ENCODE measurements at regions not wholly inside any gene's neighbourhood (a gene's known extent, or its start where the extent isn't known, plus 50 kb on each side); places are given as distances from the start of the nearest gene placed in this dataset.
A peak's percentile ranks its signal among the peaks of the same experiment; 100 is the strongest.
"Not testable (repeated sequence)": the region's sequence is repeated elsewhere in the genome, so short reads cannot be mapped to it uniquely, and the experiment has no call there.

DNA sequence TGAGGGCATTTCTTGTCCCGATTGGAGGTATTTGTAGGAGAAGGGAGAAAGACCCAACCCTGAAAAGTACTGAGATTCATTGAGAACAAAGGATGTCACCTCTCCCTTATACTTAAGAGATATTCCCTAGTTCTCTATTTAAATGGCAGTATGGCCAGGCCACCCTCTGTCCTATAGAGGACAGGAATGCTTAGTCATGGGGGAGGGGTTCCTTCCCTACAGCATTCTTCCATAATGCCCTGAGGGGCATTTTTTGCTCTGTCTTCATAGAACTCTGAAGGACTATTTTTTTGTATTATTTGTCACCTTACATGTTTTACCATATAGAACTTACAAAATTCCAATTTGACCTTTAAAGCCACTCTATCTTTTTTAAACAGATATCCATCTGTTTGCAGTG is 176.3 kb downstream of the TMEM161B start:
- DNase-seq = peak; percentile 21

DNA sequence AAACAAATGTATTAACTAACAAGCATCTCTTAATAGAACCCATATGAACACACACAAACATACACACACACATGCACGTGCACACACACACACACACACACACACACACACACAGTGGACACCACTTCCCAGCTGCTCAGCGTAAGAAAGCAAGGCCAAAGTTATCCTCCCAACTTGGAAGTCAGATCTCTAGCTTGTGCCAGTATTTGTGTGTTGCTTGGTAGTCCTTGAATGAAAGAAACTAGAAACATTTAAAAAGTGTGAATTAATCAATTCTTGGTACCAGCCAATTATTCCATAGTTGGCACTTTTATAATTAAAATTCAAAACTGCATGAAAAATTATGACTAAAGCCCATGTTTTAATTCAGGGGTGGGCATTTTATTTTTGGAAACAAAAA is 178.1 kb downstream of the TMEM161B start:
- no peak for DNase-seq

DNA sequence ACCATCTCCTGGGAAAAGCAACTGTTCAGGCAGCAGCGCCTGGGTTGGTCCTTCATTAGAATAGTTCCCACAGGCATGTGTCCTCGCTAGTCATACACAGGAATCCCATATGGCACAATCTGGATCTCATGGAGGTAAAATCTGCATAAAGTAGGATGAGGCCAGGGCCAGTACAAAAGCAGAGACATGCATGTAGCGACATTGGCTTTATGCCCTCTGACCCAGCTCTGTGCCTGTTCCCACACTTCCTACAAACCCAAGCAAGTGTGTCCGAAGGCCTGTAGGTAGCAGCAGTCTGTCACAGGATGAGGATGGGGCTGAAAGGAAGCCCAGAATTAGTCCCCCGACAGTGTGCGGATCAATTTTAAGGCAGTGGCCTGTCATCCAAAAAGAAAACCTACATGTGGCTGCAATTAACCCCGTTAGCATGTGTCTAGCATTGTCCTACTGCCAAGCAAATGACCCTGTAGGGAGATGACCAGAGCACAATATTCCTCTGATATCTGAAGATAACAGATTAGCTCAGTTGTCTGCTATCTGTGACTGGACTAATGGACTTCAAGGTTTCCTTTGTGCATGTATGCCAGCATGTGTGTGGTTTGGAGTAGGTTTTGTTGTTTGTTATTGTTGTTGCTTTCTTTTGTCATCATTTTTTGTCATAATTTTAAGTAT is 178.8 kb downstream of the TMEM161B start:
- peak; percentile 57 for DNase-seq

DNA sequence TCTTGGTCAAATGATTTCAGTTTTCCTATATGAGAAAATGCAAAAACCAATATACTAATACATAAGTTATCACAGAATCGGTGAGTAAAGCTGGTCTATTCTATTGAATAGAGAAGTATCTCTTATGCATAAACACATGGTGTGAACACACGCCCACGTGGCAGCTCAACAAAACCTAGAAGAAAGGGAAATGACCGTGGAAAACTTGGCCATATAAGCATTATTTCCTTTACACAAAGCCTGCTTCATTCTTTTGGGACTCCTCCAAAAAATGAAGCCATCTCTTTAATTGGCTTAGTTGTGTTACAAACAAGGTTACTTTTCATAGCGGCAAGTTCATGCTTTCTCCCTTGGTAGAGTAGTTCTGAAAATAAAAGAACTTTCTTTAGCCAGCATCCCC is 183.2 kb downstream of the TMEM161B start:
- no peak for DNase-seq

DNA sequence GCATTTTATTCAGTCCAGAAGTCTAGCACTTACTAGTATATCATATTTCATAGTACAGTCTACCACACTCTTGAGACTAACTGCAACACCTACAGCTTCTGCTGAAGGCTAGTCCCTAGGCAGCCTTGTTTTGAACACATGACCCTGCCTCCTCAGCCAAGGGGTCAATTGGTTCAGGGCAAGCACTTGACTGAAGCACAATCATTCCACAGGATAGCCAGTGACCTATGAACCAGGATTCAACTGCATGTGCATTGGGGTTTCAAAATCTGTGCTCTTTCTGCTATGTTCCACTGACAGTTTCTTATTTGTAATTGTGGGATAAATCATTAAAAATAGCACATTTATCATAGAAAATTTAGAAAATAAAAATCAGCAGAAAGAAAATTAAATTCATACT is 186.8 kb downstream of the TMEM161B start:
- DNase-seq = no peak

DNA sequence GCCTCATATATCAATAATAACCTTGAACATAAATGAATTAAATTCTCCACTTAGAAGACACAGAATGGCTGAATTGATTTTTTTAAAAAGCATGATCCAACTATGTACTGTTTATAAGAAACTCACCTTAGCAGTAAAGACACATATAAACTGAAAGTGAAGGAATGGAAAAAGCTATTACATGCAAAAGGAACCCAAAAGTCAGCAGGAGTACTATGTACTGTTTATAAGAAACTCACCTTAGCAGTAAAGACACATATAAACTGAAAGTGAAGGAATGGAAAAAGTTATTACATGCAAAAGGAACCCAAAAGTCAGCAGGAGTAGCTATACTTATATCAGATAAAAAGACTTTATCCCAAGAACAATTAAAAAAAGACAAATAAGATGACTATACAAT is 204.8 kb downstream of the TMEM161B start:
- DNase-seq = no peak

DNA sequence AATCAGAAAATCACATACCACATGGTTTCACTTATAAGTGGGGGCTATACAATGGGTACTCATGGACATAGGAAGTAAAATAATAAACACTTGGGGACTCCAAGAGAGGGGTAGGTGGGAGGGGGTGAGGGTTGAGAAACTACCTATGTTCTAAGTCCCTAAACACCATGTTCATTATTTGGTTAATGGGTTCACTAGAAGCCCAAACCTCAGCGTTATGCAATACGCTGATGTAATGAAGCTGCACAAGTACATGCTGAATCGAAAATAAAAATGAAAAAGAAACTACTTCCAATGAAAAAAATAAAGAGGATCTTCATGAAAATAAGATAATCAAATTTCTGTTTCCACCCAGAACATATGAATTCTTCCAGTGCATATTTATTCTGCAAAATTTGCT is 208.5 kb downstream of the TMEM161B start:
- no peak for DNase-seq

DNA sequence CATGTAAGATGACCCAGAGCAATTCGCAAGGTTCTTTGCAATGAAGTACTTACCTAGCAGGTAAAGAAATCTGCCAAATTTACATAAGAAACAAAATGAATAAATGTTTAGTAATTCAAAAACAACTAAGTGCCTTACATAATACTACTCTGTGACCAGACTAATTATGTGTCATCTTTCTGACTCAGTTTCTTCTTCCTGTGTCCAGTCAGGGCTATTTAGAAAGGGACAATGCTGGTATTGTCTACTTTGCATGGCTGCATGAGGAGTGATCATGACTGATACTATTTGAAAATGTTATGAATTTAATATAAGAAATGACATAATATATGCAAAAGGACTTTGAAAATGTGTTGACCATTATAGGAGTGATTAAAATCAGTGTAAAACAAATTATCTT is 210.0 kb downstream of the TMEM161B start:
- DNase-seq = no peak

DNA sequence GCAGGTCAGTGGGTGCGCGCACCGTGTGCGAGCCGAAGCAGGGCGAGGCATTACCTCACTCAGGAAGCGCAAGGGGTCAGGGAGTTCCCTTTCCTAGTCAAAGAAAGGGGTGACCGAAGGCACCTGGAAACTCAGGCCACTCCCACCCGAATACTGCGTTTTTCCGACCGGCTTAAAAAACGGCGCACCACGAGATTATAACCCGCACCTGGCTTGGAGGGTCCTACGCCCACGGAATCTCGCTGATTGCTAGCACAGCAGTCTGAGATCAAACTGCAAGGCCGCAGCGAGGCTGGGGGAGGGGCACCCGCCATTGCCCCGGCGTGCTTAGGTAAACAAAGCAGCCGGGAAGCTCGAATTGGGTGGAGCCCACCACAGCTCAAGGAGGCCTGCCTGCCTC is 216.2 kb downstream of the TMEM161B start:
- not testable (repeated sequence) for DNase-seq

DNA sequence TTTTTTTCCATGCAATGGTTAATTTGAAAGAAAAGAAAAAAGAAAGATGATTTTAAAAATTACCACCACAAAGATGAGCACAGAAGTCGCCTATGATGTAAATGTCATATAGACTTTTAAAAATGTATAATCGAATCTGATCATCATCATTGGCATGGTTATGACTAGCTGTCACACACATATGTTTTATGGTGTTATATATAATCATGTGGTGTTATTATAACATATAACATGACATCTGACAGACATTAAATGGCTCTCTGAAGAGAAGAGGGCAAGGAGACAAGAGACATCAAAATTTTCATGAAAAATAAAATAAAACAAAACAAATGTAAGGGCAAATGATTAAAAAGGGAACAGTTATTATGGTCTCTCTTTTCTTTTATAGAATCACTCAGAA is 217.5 kb downstream of the TMEM161B start:
- DNase-seq = no peak

DNA sequence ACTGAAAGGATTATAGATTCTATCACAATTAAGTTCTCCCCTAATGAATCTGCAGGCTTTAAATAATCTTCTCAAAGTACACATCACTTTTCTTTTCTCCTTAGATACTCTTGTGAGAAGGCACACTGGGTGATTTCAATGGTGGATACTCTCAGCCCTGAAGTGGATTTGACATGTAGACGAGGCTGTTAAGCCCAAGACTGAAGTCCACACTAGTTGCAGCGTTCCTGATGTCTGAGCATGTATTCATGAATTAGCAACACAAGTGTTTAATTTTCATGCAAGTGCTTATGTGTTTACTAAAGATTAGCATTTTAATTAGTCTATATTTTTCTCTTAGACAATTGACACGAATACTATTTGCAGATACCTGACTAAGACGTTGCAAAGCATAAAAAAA is 218.9 kb downstream of the TMEM161B start:
- no peak for DNase-seq

DNA sequence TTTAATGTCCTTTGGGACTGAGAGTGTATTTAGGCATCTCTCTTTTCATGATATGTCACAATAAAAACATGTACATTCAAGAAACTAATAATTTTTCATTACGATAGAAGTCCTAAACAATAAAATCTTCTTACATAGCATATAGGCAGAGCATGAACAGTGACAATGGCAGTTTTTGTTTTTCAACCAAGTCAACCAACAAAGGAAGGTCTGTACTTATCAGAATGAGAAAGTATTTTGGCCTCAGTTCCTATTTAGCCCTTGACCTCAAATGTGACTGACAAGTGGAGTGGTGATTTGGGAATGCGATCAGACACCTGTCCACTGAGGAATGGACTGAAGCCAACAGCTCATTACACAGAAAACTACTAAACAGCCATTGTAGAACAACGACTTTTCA is 219.5 kb downstream of the TMEM161B start:
- no peak for DNase-seq

DNA sequence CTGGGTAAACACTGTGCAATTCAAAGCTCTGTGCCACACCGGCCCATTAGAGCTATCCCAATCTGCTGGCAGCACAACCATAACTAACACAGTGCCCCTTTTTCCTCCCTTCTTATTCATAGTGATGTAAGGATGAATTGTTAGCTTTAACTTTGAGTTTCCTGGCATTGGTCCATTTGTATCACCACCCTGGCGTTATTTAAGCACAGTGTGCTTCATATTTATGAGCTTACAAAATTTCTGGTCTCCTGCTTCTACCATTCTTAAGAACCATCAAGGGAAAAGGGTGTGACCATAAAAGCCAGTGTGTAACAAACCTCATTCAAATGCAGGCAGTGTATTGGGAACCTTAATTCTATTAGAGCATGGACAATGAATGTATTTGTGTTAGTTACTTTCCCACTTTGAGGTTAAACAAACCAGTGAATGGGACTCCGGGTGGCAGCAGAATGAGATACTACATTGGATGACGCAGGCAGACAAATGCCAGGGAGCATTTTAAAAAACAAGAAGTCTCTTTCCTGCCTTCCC is 222.6 kb downstream of the TMEM161B start:
- no peak for DNase-seq

DNA sequence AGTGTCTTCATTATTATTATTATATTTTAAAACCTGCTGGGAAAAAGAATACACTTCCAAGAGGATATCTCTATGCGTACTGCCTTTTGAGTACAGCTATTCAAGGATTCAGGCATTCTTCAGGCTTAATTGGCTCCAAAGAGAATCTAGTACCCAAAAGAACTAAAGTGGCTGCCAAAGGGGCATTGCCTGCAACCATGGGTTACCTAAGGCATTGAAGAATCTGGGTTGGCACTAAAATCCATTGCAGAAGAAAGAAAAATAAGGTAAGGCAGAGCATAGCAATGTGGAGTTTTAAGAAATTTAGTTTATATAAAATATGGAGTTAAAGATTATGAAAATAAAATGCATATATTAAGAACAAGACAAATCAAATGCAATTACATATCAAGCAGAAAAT is 223.5 kb downstream of the TMEM161B start:
- no peak for DNase-seq

DNA sequence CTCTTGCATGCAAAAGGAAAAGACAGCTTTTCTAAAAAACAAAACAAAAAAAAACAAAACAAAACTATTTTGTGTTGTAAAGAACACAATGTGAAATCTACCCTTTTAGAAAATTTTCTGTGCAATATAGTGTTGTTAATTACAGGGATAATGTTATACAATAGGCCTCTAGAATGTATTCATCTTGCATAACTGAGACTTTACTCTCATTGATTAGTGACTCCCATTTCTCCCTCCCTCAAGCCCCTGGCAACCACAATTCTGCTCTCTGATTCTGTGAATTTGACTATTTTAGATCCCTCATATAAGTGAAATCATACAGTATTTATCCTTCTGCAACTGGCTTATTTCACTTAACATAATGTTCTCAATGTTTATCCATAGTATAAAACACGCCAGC is 234.1 kb downstream of the TMEM161B start:
- DNase-seq = no peak

DNA sequence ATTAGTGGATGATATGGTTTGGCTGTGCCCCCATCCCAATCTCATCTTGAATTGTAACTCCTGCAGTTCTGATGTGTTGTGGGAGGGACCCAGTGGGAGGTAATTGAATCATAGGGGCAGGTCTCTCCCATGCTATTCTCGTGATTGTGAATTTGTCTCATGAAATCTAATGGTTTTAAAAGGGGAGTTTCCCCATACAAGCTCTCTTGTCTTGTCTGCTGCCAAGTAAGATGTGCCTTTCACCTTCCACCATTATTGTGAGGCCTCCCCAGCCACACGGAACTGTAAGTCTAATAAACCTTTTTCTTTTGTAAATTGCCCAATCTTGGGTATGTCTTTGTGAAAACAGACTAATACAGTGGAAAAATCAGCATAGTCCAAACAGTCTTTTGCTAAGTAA is 235.5 kb downstream of the TMEM161B start:
- DNase-seq = no peak

DNA sequence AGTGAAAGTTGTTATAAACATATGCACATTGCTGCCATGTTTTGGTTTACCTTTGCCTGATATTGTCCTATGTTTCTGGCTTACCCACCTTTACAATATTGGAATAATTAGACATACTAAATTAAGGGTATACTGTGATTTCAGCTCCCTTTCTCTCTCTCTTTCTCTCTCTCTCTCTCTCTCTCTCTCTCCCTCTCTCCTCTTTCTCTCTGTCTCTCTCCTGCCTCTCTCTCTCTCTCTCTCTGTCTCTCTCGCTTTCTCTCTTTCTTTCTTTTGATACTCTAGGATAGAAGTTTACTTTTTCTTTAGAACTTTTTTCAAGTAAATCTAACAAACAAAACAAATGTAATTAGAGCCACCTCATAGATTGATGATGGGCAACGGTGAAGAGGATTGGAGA is 239.6 kb downstream of the TMEM161B start:
- DNase-seq = no peak

DNA sequence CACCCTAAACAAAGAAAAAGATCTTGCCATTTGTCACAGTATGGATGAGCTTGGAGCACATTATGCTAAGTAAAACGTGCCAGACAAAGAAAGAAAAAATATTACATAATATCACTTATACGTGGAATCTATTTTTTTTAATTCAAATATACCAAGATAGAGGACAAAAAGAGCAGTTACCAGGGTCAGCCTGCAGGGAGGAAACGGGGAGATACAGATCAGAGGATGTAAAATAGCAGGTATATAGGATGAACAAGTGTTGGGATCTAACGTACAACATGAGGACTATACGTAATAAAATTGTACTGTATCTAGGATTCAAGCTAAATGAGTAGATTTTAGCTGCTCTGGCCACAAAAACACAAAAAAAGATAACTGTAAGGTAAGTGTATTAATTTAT is 247.5 kb downstream of the TMEM161B start:
- no peak for DNase-seq

DNA sequence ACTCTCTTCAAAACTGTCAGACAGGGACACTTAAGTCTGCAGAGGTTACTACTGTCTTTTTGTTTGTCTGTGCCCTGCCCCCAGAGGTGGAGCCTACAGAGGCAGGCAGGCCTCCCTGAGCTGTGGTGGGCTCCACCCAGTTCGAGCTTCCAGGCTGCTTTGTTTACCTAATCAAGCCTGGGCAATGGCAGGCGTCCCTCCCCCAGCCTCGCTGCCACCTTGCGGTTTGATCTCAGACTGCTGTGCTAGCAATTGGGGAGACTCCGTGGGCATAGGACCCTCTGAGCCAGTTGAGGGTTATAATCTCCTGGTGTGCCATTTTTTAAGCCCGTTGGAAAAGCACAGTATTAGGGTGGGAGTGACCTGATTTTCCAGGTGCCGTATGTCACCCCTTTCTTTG is 253.7 kb downstream of the TMEM161B start:
- not testable (repeated sequence) for DNase-seq

DNA sequence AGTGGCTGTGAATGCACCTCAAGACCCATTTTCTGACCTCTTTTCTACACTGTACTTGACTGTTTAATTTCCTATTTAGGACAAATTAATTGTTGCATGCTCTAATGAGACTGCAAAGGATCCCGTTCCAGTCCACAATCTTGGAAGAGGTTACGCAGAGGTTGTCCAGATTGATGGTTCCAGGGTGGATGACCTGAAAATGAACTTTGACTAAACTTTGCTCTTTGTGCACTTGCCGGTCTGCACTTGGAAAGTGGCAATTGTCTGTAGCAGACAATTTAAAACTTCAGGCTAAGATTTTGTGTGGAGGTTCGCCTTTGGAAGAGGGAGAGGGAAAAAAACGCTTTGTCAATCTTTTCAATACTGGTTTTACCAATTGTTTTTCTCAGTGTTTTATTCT is 267.8 kb downstream of the TMEM161B start:
- peak; percentile 32 for DNase-seq

DNA sequence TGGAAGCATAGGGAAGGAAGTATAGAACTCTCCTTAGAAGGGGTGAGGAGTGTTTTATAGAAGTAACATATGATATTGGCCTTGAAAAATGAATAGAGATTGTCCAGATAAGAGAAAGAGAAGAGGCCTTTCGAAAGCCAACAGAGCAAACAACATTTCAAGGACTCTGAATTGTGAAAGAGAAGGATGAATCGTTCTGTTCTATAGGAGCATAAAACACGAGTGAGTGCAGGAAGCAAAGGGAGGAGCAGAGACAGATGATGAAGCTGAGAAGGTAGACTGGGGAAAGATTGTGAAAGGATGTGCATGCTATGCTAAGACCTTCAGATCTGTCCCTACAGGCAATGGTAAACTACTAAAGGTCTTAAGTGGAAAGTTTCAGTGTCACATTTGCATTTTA is 271.0 kb downstream of the TMEM161B start:
- DNase-seq = no peak

DNA sequence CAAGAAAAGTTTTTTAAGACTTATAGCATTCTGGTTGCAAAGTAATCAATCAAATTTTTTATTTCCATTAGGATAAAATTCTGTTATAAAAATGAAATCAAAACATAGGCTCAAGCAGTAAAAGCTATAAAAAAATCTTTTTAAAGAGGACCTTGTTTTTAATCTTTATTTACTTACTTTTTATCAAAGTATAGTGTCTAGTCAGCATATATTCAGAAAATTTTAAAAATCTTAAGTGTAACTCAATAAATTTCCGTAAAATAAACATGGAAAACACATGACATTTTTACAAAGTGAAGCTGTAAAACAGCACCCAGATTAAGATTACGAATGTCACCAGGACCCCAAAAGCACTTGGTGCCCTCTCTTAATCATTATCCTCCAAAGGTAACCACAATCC is 302.4 kb downstream of the TMEM161B start:
- no peak for DNase-seq

DNA sequence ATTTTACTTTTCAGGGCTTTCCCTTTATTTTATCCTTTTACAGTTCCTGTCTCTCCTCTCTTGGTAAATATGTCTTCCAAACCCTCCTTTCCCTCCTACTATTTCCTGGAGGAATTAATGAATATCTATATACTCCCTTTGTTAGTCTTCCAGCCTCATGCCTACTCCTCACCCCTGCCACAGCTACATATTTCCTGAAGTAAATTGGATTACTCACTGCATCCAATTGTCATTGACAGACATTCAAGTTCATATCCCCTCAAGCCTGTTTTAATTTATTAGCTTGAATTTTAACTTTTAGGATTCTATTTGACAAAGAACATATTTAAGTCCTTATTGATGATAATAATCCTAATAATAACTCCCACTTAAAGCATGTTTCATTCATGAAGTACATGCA is 314.5 kb downstream of the TMEM161B start:
- DNase-seq = no peak

DNA sequence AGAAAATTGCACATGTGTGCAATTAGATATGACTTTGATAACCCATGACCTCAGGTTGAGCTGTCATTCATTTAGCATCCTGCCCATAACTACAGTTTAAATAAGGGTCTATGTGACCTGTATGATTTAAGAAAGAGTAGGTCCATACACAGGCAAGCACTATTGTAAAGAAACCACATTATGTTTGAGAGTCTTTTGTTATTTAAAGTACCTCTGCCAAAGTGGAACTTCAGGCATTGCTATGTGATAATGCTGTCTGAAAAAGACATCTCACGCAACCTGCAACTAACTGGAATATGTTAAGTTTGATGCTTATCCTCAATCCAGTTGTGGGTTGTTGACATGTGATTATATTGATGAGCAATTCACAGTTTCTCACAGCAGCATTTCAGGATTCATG is 317.0 kb downstream of the TMEM161B start:
- no peak for DNase-seq

Data from eye (tissue), 1 donor.